GM19025 (cell line): ENCODE measurements at regions not wholly inside any gene's neighbourhood (a gene's known extent, or its start where the extent isn't known, plus 50 kb on each side); places are given as distances from the start of the nearest gene placed in this dataset.

Experiments
- ATAC-seq: cut with Tn5 transposase; IDR thresholded peaks from one replicate; pipeline ENCODE4 v1.9.1; 2021; ENCODE audit warnings: mild to moderate bottlenecking, low read depth, moderate library complexity; ENCODE audit not compliant: unreplicated experiment

- ATAC-seq: no peak
These were observed 288.3 kb upstream of the MKI67 start for GRCh38 chr10:128414568-128414967.

GRCh38 chr10:128416231-128416630, 290.0 kb upstream of the MKI67 start:
- ATAC-seq: no peak

- ATAC-seq: no peak
These were observed 291.6 kb upstream of the MKI67 start for GRCh38 chr10:128417826-128418225.

- no peak for ATAC-seq
These were observed 292.6 kb upstream of the MKI67 start for GRCh38 chr10:128418819-128419218.

- ATAC-seq: no peak
These were observed 293.3 kb upstream of the MKI67 start for GRCh38 chr10:128419466-128420019.

- no peak for ATAC-seq
These were observed 294.4 kb upstream of the MKI67 start for GRCh38 chr10:128420623-128421022.

- ATAC-seq: no peak
These were observed 295.3 kb upstream of the MKI67 start for GRCh38 chr10:128421371-128422160.

GRCh38 chr10:128422190-128422589, 296.0 kb upstream of the MKI67 start:
- ATAC-seq: no peak

GRCh38 chr10:128422999-128423398, 296.8 kb upstream of the MKI67 start:
- ATAC-seq: no peak

- no peak for ATAC-seq
These were observed 303.1 kb upstream of the MKI67 start for GRCh38 chr10:128429321-128429720.

GRCh38 chr10:128429835-128430513, 303.8 kb upstream of the MKI67 start:
- no peak for ATAC-seq

- no peak for ATAC-seq
These were observed 304.9 kb upstream of the MKI67 start for GRCh38 chr10:128431083-128431482.

- ATAC-seq: no peak
These were observed 305.3 kb upstream of the MKI67 start for GRCh38 chr10:128431506-128431905.

- ATAC-seq: no peak
These were observed 305.8 kb upstream of the MKI67 start for GRCh38 chr10:128432011-128432410.

GRCh38 chr10:128432423-128432822, 306.2 kb upstream of the MKI67 start:
- ATAC-seq: no peak

- no peak for ATAC-seq
These were observed 309.6 kb upstream of the MKI67 start for GRCh38 chr10:128435811-128436210.

- no peak for ATAC-seq
These were observed 311.6 kb upstream of the MKI67 start for GRCh38 chr10:128437786-128438345.

- ATAC-seq: no peak
These were observed 312.3 kb upstream of the MKI67 start for GRCh38 chr10:128438417-128439063.

- no peak for ATAC-seq
These were observed 314.4 kb upstream of the MKI67 start for GRCh38 chr10:128440513-128441160.

- no peak for ATAC-seq
These were observed 317.8 kb upstream of the MKI67 start for GRCh38 chr10:128443925-128444518.
